ENCODE measurements at regions not wholly inside any gene's neighbourhood (a gene's known extent, or its start where the extent isn't known, plus 50 kb on each side); places are given as distances from the start of the nearest gene placed in this dataset.
A peak's percentile ranks its signal among the peaks of the same experiment; 100 is the strongest.
"Not testable (repeated sequence)": the region's sequence is repeated elsewhere in the genome, so short reads cannot be mapped to it uniquely, and the experiment has no call there.

GRCh38 chr9:87390361-87390760 is 107.3 kb upstream of the DAPK1 start:
- DNase-seq (ENCODE audit: low spot score) (no peak), ATAC-seq (no peak)

- no peak for DNase-seq (ENCODE audit: low spot score)
- ATAC-seq: no peak
These were observed 105.6 kb upstream of the DAPK1 start for GRCh38 chr9:87392086-87392485.

- no peak for DNase-seq (ENCODE audit: low spot score)
These were observed 103.9 kb upstream of the DAPK1 start for GRCh38 chr9:87393706-87394230.

GRCh38 chr9:87395804-87396479 is 101.7 kb upstream of the DAPK1 start:
- DNase-seq (ENCODE audit: low spot score): peak; percentile 63
- ATAC-seq: peak; percentile 96

More at GRCh38 chr9:87393706-87394230, 103.9 kb upstream of the DAPK1 start:
- no peak for ATAC-seq

DNA sequence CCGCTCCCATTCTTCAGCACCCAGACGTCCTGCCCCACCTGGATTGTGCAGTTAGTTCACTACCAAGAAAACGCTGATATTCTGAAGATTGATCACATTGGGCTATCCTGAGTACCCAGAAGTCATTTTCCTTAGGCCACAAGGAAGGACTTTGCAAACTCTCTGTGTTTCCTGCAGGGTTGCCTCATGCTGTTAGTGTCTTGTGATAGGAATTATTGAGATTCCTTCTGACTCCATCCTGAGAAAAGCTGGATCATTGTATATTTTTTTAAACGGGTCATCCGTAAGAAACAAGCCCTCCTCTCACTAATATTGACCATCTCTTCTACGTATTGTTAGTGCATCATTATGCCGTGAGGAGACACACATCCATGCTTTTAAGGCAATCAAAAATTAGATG is 96.0 kb upstream of the DAPK1 start:
- DNase-seq (ENCODE audit: low spot score): no peak
- ATAC-seq: no peak

GRCh38 chr9:87402537-87402936 is 95.1 kb upstream of the DAPK1 start:
- DNase-seq (ENCODE audit: low spot score): no peak
- no peak for ATAC-seq

DNA sequence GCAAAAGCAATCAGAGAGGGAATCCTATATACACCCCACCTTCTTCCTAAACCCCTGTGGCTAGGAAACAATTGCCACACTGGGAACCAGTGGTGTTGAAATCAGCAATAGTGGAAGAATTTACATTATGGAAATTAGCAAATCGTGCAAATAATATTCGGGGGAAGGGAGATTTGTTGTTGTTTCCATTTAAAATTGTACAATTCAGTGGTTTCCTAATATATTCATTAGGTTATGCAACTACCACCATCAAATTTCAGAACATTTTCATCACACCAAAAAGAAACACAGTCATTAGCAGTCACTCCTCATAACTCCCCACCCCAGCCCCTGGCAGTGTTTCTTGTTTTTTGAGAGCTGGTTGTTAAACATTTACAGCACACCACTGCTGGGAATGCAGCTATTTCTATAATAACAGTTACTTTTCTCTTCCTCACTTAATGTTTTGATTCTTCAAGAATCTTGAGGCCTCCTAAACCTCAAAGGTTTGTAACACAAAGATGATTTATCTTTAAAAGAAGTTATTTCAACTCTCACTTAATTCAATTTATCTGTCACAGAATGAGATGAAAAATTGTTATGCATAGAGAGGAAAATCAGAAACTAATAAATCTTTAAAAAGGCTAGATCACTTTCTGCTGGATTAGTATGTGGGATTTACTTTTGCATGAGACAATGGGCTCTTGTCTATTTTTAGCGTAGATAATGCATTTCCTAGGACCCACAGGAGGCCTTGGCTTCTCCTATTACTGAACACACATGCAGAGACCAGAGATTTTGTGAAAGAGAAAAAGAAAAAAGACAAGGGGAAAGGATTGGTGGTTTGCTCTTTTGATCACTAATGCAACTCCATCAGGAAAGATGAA is 91.8 kb upstream of the DAPK1 start:
- DNase-seq (ENCODE audit: low spot score) (peak; percentile 82), ATAC-seq (peak; percentile 77)

DNA sequence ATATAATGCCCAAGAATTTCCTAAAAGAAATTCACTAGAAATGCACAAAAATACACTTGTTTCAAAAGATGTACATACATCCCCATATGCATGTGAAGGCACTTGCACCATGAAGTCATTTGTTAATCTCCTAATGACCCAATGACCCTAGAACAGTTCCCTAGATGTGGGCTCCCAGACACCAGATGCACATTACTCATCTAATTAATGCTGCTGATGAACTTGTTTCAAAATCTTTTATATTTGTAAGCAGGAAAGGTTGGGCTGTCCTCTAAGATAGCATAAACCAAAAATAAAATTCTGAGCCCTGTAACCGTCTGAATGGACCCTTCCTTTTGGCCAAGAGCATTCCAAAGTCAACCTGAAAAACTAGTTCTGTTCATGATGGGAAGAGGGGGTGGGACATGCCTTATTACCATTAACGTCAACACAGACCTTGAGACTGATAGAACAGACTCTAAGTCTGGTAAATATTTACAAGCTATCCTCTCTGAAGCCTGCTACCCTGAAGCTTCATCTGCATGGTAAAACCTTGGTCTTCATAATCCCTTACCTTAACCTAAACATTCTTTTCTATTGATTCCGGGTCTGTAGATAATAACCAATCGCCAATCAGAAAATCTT is 91.0 kb upstream of the DAPK1 start:
- ATAC-seq: peak; percentile 83
- DNase-seq (ENCODE audit: low spot score): no peak

DNA sequence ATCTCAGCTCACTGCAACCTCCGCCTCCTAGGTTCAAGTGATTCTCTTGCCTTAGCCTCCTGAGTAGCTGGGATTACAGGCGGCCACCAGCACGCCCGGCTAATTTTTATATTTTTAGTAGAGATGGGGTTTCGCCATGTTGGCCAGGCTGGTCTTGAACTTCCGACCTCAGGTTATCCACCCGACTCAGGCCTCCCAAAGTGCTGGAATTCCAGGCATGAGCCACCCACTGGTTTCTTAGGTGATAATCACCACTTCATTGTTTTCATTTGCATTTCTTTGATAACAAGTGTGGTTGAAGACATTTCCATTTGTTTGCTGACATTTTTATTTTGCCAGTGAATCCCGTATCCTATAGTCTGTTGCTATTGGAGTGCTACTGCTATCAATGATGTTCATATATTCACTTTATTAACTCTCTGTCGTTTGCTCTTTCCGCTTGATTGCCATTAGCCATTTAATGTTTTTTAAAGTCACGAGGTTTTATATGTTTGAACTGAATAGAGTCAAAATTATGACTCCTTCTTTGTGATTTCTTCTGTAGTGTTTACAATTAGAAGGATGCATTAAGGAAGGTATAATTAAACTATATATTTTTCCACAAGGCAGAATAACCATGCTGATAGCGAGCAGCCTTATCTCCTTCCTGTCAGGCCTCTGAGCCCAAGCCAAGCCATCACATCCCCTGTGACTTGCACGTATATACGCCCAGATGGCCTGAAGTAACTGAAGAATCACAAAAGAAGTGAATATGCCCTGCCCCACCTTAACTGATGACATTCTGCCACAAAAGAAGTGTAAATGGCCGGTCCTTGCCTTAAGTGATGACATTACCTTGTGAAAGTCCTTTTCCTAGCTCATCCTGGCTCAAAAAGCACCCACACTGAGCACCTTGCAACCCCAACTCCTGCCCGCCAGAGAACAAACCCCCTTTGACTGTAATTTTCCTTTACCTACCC is 87.3 kb upstream of the DAPK1 start:
- ATAC-seq; DNase-seq (ENCODE audit: low spot score): not testable (repeated sequence)

GRCh38 chr9:87420884-87421283 is 76.8 kb upstream of the DAPK1 start:
- DNase-seq (ENCODE audit: low spot score) (no peak), ATAC-seq (no peak)

GRCh38 chr9:87421734-87422133 is 75.9 kb upstream of the DAPK1 start:
- no peak for DNase-seq (ENCODE audit: low spot score)
- ATAC-seq: no peak

GRCh38 chr9:87422999-87423398 is 74.7 kb upstream of the DAPK1 start:
- DNase-seq (ENCODE audit: low spot score): peak; percentile 55
- peak; percentile 88 for ATAC-seq

DNA sequence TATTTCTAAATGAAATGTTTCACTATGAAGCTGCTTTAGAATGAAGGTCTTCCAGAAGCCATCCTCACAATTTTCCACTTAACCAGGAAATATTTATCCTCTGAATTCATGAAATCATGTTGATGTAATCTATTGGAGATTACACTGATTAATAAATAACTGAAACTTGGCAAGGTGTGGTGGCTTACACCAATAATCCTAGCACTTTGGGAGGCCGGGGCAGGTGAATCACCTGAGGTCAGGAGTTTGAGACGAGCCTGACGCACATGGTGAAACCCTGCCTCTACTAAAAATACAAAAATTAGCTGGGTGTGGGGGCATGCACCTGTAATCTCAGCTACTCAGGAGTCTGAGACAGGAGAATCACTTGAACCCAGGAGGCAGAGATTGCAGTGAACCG is 73.8 kb upstream of the DAPK1 start:
- ATAC-seq (peak; percentile 64), DNase-seq (ENCODE audit: low spot score) (peak; percentile 82)

DNA sequence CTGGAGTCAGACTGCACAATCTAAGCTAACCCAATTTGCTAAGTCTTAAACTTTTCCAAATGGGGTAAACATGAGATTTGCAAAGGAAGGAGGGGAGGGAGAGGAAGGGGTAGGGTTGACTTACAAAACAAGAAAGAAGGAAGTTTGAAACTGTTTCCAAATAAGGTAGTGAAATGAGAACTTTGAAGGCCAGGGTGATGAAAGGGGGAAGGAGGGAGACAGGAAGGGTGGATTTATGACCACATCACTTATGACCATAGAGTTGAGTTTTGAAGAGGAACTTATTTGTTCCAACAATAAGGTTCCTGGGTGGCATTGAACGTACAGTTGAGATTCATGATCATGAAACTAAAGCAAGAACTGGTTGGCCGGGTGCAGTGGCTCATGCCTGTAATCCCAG is 72.5 kb upstream of the DAPK1 start:
- DNase-seq (ENCODE audit: low spot score) (no peak), ATAC-seq (no peak)

GRCh38 chr9:87427851-87428506 is 69.7 kb upstream of the DAPK1 start:
- ATAC-seq: no peak
- no peak for DNase-seq (ENCODE audit: low spot score)

GRCh38 chr9:87428659-87429058 is 69.0 kb upstream of the DAPK1 start:
- peak; percentile 76 for ATAC-seq
- peak; percentile 55 for DNase-seq (ENCODE audit: low spot score)

- DNase-seq (ENCODE audit: low spot score): no peak
- ATAC-seq: no peak
These were observed 65.8 kb upstream of the DAPK1 start for GRCh38 chr9:87431837-87432236.

GRCh38 chr9:87433853-87434252 is 63.8 kb upstream of the DAPK1 start:
- DNase-seq (ENCODE audit: low spot score) (no peak), ATAC-seq (no peak)

DNA sequence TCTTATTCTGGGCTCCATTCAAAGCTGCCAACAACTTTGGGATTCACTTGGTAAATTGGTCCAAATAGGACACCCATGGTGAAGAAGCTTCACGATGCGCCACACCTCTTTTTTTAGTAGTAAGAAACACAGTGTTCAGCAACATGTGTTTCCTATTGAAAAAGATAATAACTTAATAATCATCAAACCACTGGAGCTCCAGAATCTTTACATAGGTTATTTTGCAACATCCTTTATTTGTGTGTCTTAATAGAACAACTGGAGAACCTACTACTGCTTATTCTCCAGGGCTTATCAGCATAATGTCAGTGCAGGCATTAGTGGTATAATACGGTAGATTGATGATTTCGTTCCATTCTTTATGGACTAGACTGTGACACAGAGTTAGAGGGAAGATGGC is 63.3 kb upstream of the DAPK1 start:
- no peak for DNase-seq (ENCODE audit: low spot score)
- ATAC-seq: no peak

Measured in left lobe of liver (tissue), 2 donors.